GM18511 (cell line): ENCODE measurements at regions not wholly inside any gene's neighbourhood (a gene's known extent, or its start where the extent isn't known, plus 50 kb on each side); places are given as distances from the start of the nearest gene placed in this dataset.

Experiments used
- ATAC-seq: cut with Tn5 transposase; IDR thresholded peaks from one replicate; pipeline ENCODE4 v1.9.1; 2021; ENCODE audit warnings: mild to moderate bottlenecking, moderate library complexity; ENCODE audit not compliant: unreplicated experiment

- no peak for ATAC-seq
Observed at GRCh38 chr3:153311541-153311940, 149.5 kb downstream of the RAP2B start.

GRCh38 chr3:153313302-153313965 is 151.4 kb downstream of the RAP2B start:
- no peak for ATAC-seq

- ATAC-seq, result no peak
Observed at GRCh38 chr3:153314038-153314437, 152.0 kb downstream of the RAP2B start.

GRCh38 chr3:153315781-153316180 is 153.8 kb downstream of the RAP2B start:
- ATAC-seq, result no peak

- ATAC-seq, result no peak
Observed at GRCh38 chr3:153319705-153320554, 157.9 kb downstream of the RAP2B start.

GRCh38 chr3:153320585-153321128 is 158.6 kb downstream of the RAP2B start:
- ATAC-seq, result no peak

- ATAC-seq, result no peak
Observed at GRCh38 chr3:153328690-153329089, 166.7 kb downstream of the RAP2B start.

GRCh38 chr3:153330901-153331300 is 168.9 kb downstream of the RAP2B start:
- no peak for ATAC-seq

GRCh38 chr3:153331676-153332075 is 169.7 kb downstream of the RAP2B start:
- no peak for ATAC-seq

GRCh38 chr3:153334558-153334957 is 172.5 kb downstream of the RAP2B start:
- ATAC-seq, result no peak

- no peak for ATAC-seq
Observed at GRCh38 chr3:153337369-153337768, 175.3 kb downstream of the RAP2B start.

- no peak for ATAC-seq
Observed at GRCh38 chr3:153338487-153338886, 176.5 kb downstream of the RAP2B start.

GRCh38 chr3:153339065-153339464 is 177.0 kb downstream of the RAP2B start:
- ATAC-seq, result no peak

- no peak for ATAC-seq
Observed at GRCh38 chr3:153343988-153344782, 182.2 kb downstream of the RAP2B start.

- ATAC-seq, result no peak
Observed at GRCh38 chr3:153348457-153349107, 186.6 kb downstream of the RAP2B start.

GRCh38 chr3:153349108-153349499 is 187.1 kb downstream of the RAP2B start:
- ATAC-seq, result peak; percentile 75

- no peak for ATAC-seq
Observed at GRCh38 chr3:153350420-153350819, 188.4 kb downstream of the RAP2B start.

- ATAC-seq, result no peak
Observed at GRCh38 chr3:153354641-153355040, 192.6 kb downstream of the RAP2B start.

GRCh38 chr3:153355559-153355958 is 193.5 kb downstream of the RAP2B start:
- no peak for ATAC-seq

GRCh38 chr3:153356908-153357307 is 194.9 kb downstream of the RAP2B start:
- ATAC-seq, result no peak

- no peak for ATAC-seq
Observed at GRCh38 chr3:153357436-153357835, 195.4 kb downstream of the RAP2B start.
